GM12878 (cell line): ENCODE measurements at regions not wholly inside any gene's neighbourhood (a gene's known extent, or its start where the extent isn't known, plus 50 kb on each side); places are given as distances from the start of the nearest gene placed in this dataset.

Source experiments
- ATAC-seq: fragments of 200-7000 bp; cut with Tn5 transposase; 3 replicates; pipeline ENCODE4 v1.9.1; 2020; ENCODE audit warnings: mild to moderate bottlenecking, moderate library complexity
- BruUV-seq: library from RNA; stranded (reverse); fragments of 400-500 nt; replicated peaks from 2 replicates; lab custom pipeline; 2021; lab: Mats Ljungman, UMichigan
- CTCF ChIA-PET: fragments of 300-600 bp; sonication (Branson Sonifier 250); formaldehyde crosslinking; extraction: SDS; loops from one replicate; lab custom pipeline; 2021; ENCODE audit warnings: inconsistent platforms; lab: Yijun Ruan, JAX
- POLR2A ChIA-PET: fragments of 350-600 bp; formaldehyde crosslinking; extraction: SDS; loops from one replicate; lab custom pipeline; 2021; ENCODE audit warnings: inconsistent platforms; lab: Charles Lee
- RAD21 ChIA-PET: fragments of 300-600 bp; sonication (Branson Sonifier 250); formaldehyde crosslinking; loops from one replicate; lab custom pipeline; 2023; ENCODE audit warnings: antibody characterized with exemption; ENCODE audit not compliant: unreplicated experiment; lab: Charles Lee
- SMC1A ChIA-PET: fragments of 300-600 bp; sonication (Branson Sonifier 250); formaldehyde crosslinking; loops from one replicate; lab custom pipeline; 2023; ENCODE audit not compliant: unreplicated experiment, uncharacterized antibody; lab: Charles Lee
- DNase-seq: peaks from one replicate; pipeline ENCODE4 v3.0.0-alpha.2; 2011; ENCODE audit warnings: low read depth, low spot score
- FAIRE-seq: peaks from 3 replicates; lab custom pipeline; 2011; peaks lifted over from hg19 to GRCh38; lab: Jason Lieb, UNC
- H2AFZ ChIP-seq: 2 replicates; pipeline ENCODE4 v1.6.0; 2011; ENCODE audit warnings: low read depth, low read length, control low read depth; ENCODE audit not compliant: control insufficient read depth
- H3K27ac ChIP-seq: 2 replicates; pipeline ENCODE4 v1.5.1; 2011; ENCODE audit warnings: control low read depth; ENCODE audit not compliant: control insufficient read depth, insufficient read depth
- H3K27me3 ChIP-seq, 2 experiments: replicated peaks in 1 of 2; 2 replicates each; pipeline versions ENCODE4 v1.6.0 to v1.6.1; 2011; ENCODE audit warnings: low read length in 1 of 2; ENCODE audit not compliant: control insufficient read depth in 2 of 2, insufficient read depth in 2 of 2
- H3K36me3 ChIP-seq, 2 experiments: 2 replicates each; pipeline ENCODE4 v1.5.1; 2011; ENCODE audit warnings: low read length in 1 of 2; ENCODE audit not compliant: control insufficient read depth in 2 of 2, insufficient read depth in 2 of 2
- H3K4me1 ChIP-seq: 2 replicates; pipeline ENCODE4 v1.6.1; 2011; ENCODE audit warnings: mild to moderate bottlenecking, low read length, moderate library complexity, mixed read lengths; ENCODE audit not compliant: control insufficient read depth, insufficient read depth
- H3K4me2 ChIP-seq: 2 replicates; pipeline ENCODE4 v1.6.0; 2011; ENCODE audit warnings: control low read depth; ENCODE audit not compliant: control insufficient read depth, insufficient read depth
- H3K4me3 ChIP-seq: fragments of 200-600 bp; sonication (generic); 2 replicates; pipeline ENCODE4 v1.5.1; 2016
- H3K79me2 ChIP-seq: 2 replicates; pipeline ENCODE4 v1.6.0; 2011; ENCODE audit warnings: low read length; ENCODE audit not compliant: control insufficient read depth, insufficient read depth
- H3K9ac ChIP-seq: 2 replicates; pipeline ENCODE4 v1.8.0; 2011; ENCODE audit warnings: low read length, control low read depth, mixed read lengths; ENCODE audit not compliant: control insufficient read depth, insufficient read depth
- H3K9me3 ChIP-seq: replicated peaks from 3 replicates; pipeline ENCODE4 v1.5.1; 2011; ENCODE audit warnings: mild to moderate bottlenecking, low read length; ENCODE audit not compliant: control insufficient read depth, insufficient read depth
- H4K20me1 ChIP-seq: 2 replicates; pipeline ENCODE4 v1.6.0; 2011; ENCODE audit not compliant: control insufficient read depth, insufficient read depth
- CEBPB ChIP-seq, 2 experiments: fragments of 150-350 bp in 1 of 2; IDR thresholded peaks; 2 replicates each; pipeline ENCODE4 v1.6.1; 2012 to 2014; ENCODE audit warnings: low read depth in 2 of 2, low read length in 2 of 2, borderline replicate concordance in 1 of 2, inconsistent platforms in 1 of 2
- EGR1 ChIP-seq, 2 experiments: IDR thresholded peaks; 1 replicate in 1 of 2; 2 replicates in 1 of 2; pipeline ENCODE4 v1.6.1; 2011 to 2012; ENCODE audit warnings: low read depth in 2 of 2, low read length in 2 of 2, borderline replicate concordance in 1 of 2, mild to moderate bottlenecking in 1 of 2, moderate library complexity in 1 of 2
- EP300 ChIP-seq, 2 experiments: fragments of 150-350 bp in 1 of 2; IDR thresholded peaks; 2 replicates each; pipeline ENCODE4 v1.6.1; 2011 to 2012; ENCODE audit warnings: low read depth in 2 of 2, low read length in 2 of 2, borderline replicate concordance in 1 of 2, improper control_type of control experiment in 1 of 2, inconsistent platforms in 1 of 2; ENCODE audit not compliant: control insufficient read depth in 1 of 2
- EZH2 ChIP-seq: IDR thresholded peaks from 2 replicates; pipeline ENCODE4 v1.6.1; 2012; ENCODE audit warnings: low read depth, mild to moderate bottlenecking, control low read depth, inconsistent platforms, low read length, borderline replicate concordance; ENCODE audit not compliant: control insufficient read depth
- FOS ChIP-seq: IDR thresholded peaks from 3 replicates; pipeline ENCODE4 v1.6.1; 2011; ENCODE audit warnings: borderline replicate concordance; ENCODE audit not compliant: insufficient read length; ENCODE audit errors: extremely low read depth
- HCFC1 ChIP-seq: fragments of 150-350 bp; IDR thresholded peaks from 2 replicates; pipeline ENCODE4 v1.6.1; 2014; ENCODE audit warnings: low read length
- MYB ChIP-seq: fragments of 150-350 bp; IDR thresholded peaks from 2 replicates; pipeline ENCODE4 v1.6.1; 2014; ENCODE audit warnings: mild to moderate bottlenecking, low read depth, low read length, borderline replicate concordance
- MYC ChIP-seq: IDR thresholded peaks from 2 replicates; pipeline ENCODE4 v1.6.1; 2011; ENCODE audit warnings: mild to moderate bottlenecking, low read length, moderate library complexity, inconsistent platforms; ENCODE audit not compliant: insufficient read depth, insufficient replicate concordance, insufficient read length, severe bottlenecking
- NFIC ChIP-seq: IDR thresholded peaks from 2 replicates; pipeline ENCODE4 v1.6.1; 2012; ENCODE audit warnings: low read depth, mild to moderate bottlenecking, inconsistent platforms, low read length, moderate library complexity
- NR2C1 ChIP-seq: fragments of 450-650 bp; IDR thresholded peaks from 2 replicates; pipeline ENCODE4 v1.6.1; 2017; ENCODE audit warnings: antibody characterized with exemption, mild to moderate bottlenecking, moderate library complexity
- NR2C2 ChIP-seq: IDR thresholded peaks from 2 replicates; pipeline ENCODE4 v1.6.1; 2011; ENCODE audit warnings: borderline replicate concordance, low read depth; ENCODE audit not compliant: control insufficient read depth, insufficient read length
- RAD21 ChIP-seq: IDR thresholded peaks from 2 replicates; pipeline ENCODE4 v1.6.1; 2011; ENCODE audit warnings: mild to moderate bottlenecking, low read depth, low read length, moderate library complexity; ENCODE audit not compliant: insufficient read depth
- RB1 ChIP-seq: fragments of 450-650 bp; formaldehyde crosslinking; IDR thresholded peaks from 2 replicates; pipeline ENCODE4 v1.6.1; 2017; ENCODE audit warnings: mild to moderate bottlenecking, borderline replicate concordance
- SMAD5 ChIP-seq: IDR thresholded peaks from 2 replicates; pipeline ENCODE4 v1.6.1; 2016; ENCODE audit warnings: antibody characterized with exemption, low read depth
- SUPT20H ChIP-seq: IDR thresholded peaks from 2 replicates; pipeline ENCODE4 v1.6.1; 2011; ENCODE audit warnings: low read depth, mild to moderate bottlenecking, low read length, moderate library complexity, borderline replicate concordance; ENCODE audit not compliant: control insufficient read depth
- TAF1 ChIP-seq: IDR thresholded peaks from 2 replicates; pipeline ENCODE4 v1.6.1; 2011; ENCODE audit warnings: mild to moderate bottlenecking, low read depth, low read length, borderline replicate concordance
- WRNIP1 ChIP-seq: IDR thresholded peaks from 2 replicates; pipeline ENCODE4 v1.6.1; 2011; ENCODE audit warnings: low read depth, low read length, improper control_type of control experiment, borderline replicate concordance
- WGBS: methylation state at CpG from one replicate; pipeline ENCODE4 v1.1.6; 2016; ENCODE audit warnings: low lambda C conversion rate; ENCODE audit not compliant: insufficient replicate concordance, insufficient coverage; ENCODE audit errors: missing lambda C conversion rate; 5-methylcytosine and 5-hydroxymethylcytosine counted together
- in situ Hi-C: fragments of 300-500 bp; cut with MboI; formaldehyde crosslinking; loops from 9 replicates; pipeline ENCODE4 v1.14.3; 2018; ENCODE audit warnings: mixed read lengths
- intact Hi-C: fragments of 100-400 bp; cut with micrococcal nuclease; formaldehyde crosslinking; loops from one replicate; pipeline ENCODE4 v1.14.2; 2022; ENCODE audit not compliant: unreplicated experiment
- TF ChIP-seq, protein P1 (sequence below): IDR thresholded peaks from 2 replicates; pipeline ENCODE4 v1.6.1; 2011; ENCODE audit warnings: mild to moderate bottlenecking, low read depth, low read length, moderate library complexity; ENCODE audit not compliant: insufficient replicate concordance

DNA sequence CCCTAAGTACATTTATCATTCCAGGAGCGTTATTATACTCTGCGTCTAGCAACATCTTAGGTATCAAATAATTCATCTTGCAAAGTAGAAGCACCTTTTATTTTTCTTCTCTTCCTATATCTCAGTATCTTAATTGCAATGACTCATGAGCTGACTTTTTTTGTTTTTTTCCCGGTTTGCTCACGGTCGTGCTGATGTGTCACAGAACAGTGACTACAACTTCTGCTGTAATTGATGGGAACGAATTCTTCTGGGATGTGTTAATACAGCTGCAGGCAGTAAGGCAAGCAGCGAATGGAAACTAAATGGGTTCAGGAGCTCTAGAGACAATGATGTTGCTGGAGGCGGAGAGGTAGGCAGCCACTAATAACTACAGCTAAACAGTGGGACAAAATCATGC is 89.8 kb upstream of the TMPRSS15 start:
- no peaks in the 10 kb centered on the region for H3K36me3 ChIP-seq
- no peak overlapping the region for H3K4me3 ChIP-seq
- H2AFZ ChIP-seq: no peak overlapping the region
- ChIA-PET POLR2A (no interaction called here), SMC1A (interaction anchor here (0.6 kb wide), 1 partner anchor 388 kb away, joined by 3 read pairs; no protein-coding TSS in a partner anchor), RAD21 (no interaction called here), CTCF (no interaction called here)
- H4K20me1 ChIP-seq: no peaks in the 10 kb centered on the region
- TF ChIP-seq EGR1 (IDR thresholded peaks at IDR 0.05; ENCODE audit: borderline replicate concordance in 1 of 2, low read depth in 2 of 2, low read length in 2 of 2) (no peak), HCFC1 (no peak), CEBPB (IDR thresholded peaks at IDR 0.05; ENCODE audit: borderline replicate concordance in 1 of 2, low read depth in 2 of 2, low read length in 2 of 2) (no peak), RB1 (no peak)
- TF ChIP-seq, protein P1, sequence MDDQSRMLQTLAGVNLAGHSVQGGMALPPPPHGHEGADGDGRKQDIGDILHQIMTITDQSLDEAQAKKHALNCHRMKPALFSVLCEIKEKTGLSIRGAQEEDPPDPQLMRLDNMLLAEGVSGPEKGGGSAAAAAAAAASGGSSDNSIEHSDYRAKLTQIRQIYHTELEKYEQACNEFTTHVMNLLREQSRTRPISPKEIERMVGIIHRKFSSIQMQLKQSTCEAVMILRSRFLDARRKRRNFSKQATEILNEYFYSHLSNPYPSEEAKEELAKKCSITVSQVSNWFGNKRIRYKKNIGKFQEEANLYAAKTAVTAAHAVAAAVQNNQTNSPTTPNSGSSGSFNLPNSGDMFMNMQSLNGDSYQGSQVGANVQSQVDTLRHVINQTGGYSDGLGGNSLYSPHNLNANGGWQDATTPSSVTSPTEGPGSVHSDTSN: no peak
- FAIRE-seq: no peak
- H3K4me1 ChIP-seq: no peaks in the 10 kb centered on the region
- in situ Hi-C loops (no loop called here), intact Hi-C loops (no loop called here)
- WGBS: 45% methylated on average over 8 of the region's 8 CpGs
- no TSS peak for BruUV-seq
- no peak overlapping the region for H3K9ac ChIP-seq
- no peaks in the 10 kb centered on the region for H3K9me3 ChIP-seq
- no peaks in the 10 kb centered on the region for H3K79me2 ChIP-seq
- no peak for ATAC-seq
- no peak overlapping the region for H3K27ac ChIP-seq
- DNase-seq: no peak
- H3K27me3 ChIP-seq: no peaks in the 10 kb centered on the region
- no peak overlapping the region for H3K4me2 ChIP-seq

DNA sequence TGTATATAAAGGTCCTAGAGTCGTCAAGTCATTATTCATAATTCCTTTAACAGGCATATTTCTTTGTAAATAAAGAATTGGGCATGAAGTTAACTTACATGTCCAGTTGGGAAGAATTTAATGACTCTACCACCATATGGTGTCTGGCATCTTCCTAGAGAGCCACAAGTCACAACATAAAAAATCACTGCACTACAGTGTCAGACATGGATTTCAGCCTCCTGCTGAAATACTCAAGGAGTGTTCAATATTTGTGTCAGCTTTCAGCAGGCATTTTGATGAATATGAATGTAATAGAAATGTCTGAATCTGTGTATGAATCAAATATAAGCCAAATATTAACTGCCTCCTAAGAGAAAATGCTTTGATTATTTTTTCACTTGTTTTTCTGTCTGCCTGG is 91.9 kb upstream of the TMPRSS15 start:
- SMC1A ChIA-PET: no interaction called here
- Histone ChIP-seq H3K4me3 (no peak overlapping the region), H3K27me3 (no peaks in the 10 kb centered on the region), H2AFZ (no peak overlapping the region), H3K4me1 (no peaks in the 10 kb centered on the region), H3K79me2 (no peaks in the 10 kb centered on the region), H3K9me3 (no peaks in the 10 kb centered on the region), H3K9ac (no peak overlapping the region), H3K36me3 (no peaks in the 10 kb centered on the region), H3K4me2 (no peak overlapping the region), H3K27ac (no peak overlapping the region), H4K20me1 (no peaks in the 10 kb centered on the region)
- intact Hi-C loops: no loop called here
- RAD21 ChIA-PET: no interaction called here
- no peak for DNase-seq
- in situ Hi-C loops: no loop called here
- no peak for FAIRE-seq
- ATAC-seq: no peak
- no TSS peak for BruUV-seq
- CTCF ChIA-PET: no interaction called here
- POLR2A ChIA-PET: no interaction called here
- 5% methylated on average over 1 of the region's 1 CpG for whole genome bisulfite sequencing
- no peak for TF ChIP-seq SUPT20H
- no peak for TF ChIP-seq WRNIP1
- TF ChIP-seq EZH2: no peak
- TF ChIP-seq MYC: no peak
- TF ChIP-seq NR2C2: no peak
- TF ChIP-seq NR2C1: no peak
- no peak for TF ChIP-seq TAF1
- TF ChIP-seq SMAD5: no peak
- no peak for TF ChIP-seq NFIC
- TF ChIP-seq MYB: no peak
- TF ChIP-seq RAD21: no peak
- TF ChIP-seq EP300 (IDR thresholded peaks at IDR 0.05; ENCODE audit: borderline replicate concordance in 1 of 2, control insufficient read depth in 1 of 2, low read depth in 2 of 2, low read length in 2 of 2): no peak
- no peak for TF ChIP-seq FOS
